SK-N-MC (cell line): ENCODE measurements at regions not wholly inside any gene's neighbourhood (a gene's known extent, or its start where the extent isn't known, plus 50 kb on each side); places are given as distances from the start of the nearest gene placed in this dataset.
"Not testable (repeated sequence)": the region's sequence is repeated elsewhere in the genome, so short reads cannot be mapped to it uniquely, and the experiment has no call there.

Source experiments
- EZH2 ChIP-seq: fragments of 200-600 bp; sonication (generic); IDR thresholded peaks from one replicate; pipeline ENCODE4 v1.6.1; 2017; ENCODE audit warnings: antibody characterized with exemption
- FOXP2 ChIP-seq: optimal IDR thresholded peaks from 2 replicates; pipeline ENCODE3; 2011; ENCODE audit warnings: mild to moderate bottlenecking, moderate library complexity; ENCODE audit not compliant: insufficient read depth; ENCODE audit errors: extremely low read length, control extremely low read depth

DNA sequence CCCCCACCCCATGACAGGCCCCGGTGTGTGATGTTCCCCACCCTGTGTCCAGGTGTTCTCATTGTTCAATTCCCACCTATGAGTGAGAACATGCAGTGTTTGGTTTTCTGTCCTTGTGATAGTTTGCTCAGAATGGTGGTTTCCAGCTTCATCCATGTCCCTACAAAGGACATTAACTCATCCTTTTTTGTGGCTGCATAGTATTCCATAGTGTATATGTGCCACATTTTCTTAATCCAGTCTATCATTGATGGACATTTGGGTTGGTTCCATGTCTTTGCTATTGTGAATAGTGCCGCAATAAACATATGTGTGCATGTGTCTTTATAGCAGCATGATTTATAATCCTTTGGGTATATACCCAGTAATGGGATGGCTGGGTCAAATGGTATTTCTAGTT is 59.7 kb upstream of the ANKRD55 start:
- not testable (repeated sequence) for TF ChIP-seq FOXP2, EZH2
